Natural killer cell (primary cell): ENCODE measurements at regions not wholly inside any gene's neighbourhood (a gene's known extent, or its start where the extent isn't known, plus 50 kb on each side); places are given as distances from the start of the nearest gene placed in this dataset.

ENCODE experiments used
- ATAC-seq, 3 donors: fragments of 150-1000 bp in 2 of 3; fragments of 200-7000 bp in 1 of 3; cut with Tn5 transposase; 1 replicate in 1 of 3; 2 replicates in 2 of 3; pipeline ENCODE4 v1.10.0; 2021; ENCODE audit warnings: mild to moderate bottlenecking in 2 of 3, moderate library complexity in 2 of 3
- DNase-seq, 2 donors: peaks; one replicate each; pipeline versions ENCODE4 v3.0.0 to v3.0.0-alpha.2; 2013 to 2021; ENCODE audit warnings: mixed read lengths in 1 of 2
- H3K27ac ChIP-seq: one replicate; pipeline ENCODE4 v1.5.1; 2013; ENCODE audit warnings: mild to moderate bottlenecking, low read length
- H3K27me3 ChIP-seq: one replicate; pipeline ENCODE4 v1.6.1; 2013; ENCODE audit warnings: low read length; ENCODE audit not compliant: control insufficient read depth, insufficient read depth
- H3K36me3 ChIP-seq: one replicate; pipeline ENCODE4 v1.6.1; 2013; ENCODE audit warnings: low read length; ENCODE audit not compliant: control insufficient read depth, insufficient read depth
- H3K4me1 ChIP-seq: one replicate; pipeline ENCODE4 v1.6.1; 2013; ENCODE audit warnings: low read length; ENCODE audit not compliant: control insufficient read depth, insufficient read depth
- H3K4me3 ChIP-seq: one replicate; pipeline ENCODE4 v1.5.1; 2013; ENCODE audit warnings: low read length
- H3K9me3 ChIP-seq: one replicate; pipeline ENCODE4 v1.6.1; 2013; ENCODE audit warnings: low read length; ENCODE audit not compliant: control insufficient read depth, insufficient read depth
- H3K27ac Mint-ChIP-seq, 2 donors: one replicate each; pipeline ENCODE4 v1.8.0; 2022; ENCODE audit warnings: mild to moderate bottlenecking in 2 of 2, mixed read lengths in 2 of 2, moderate library complexity in 1 of 2
- H3K27me3 Mint-ChIP-seq, 2 donors: one replicate each; pipeline ENCODE4 v1.8.0; 2022; ENCODE audit warnings: low read depth in 2 of 2, mixed read lengths in 2 of 2
- H3K36me3 Mint-ChIP-seq: one replicate; pipeline ENCODE4 v1.8.0; 2022; ENCODE audit warnings: mixed read lengths
- H3K4me1 Mint-ChIP-seq, 2 donors: one replicate each; pipeline ENCODE4 v1.8.0; 2022; ENCODE audit warnings: mixed read lengths in 2 of 2
- H3K4me3 Mint-ChIP-seq: one replicate; pipeline ENCODE4 v1.8.0; 2022; ENCODE audit warnings: mild to moderate bottlenecking, moderate library complexity, mixed read lengths
- H3K9me3 Mint-ChIP-seq, 2 donors: one replicate each; pipeline ENCODE4 v1.8.0; 2022; ENCODE audit warnings: mixed read lengths in 2 of 2
- WGBS: methylation state at CpG from one replicate; pipeline ENCODE4 v1.1.7; 2013; ENCODE audit warnings: missing lambda C conversion rate; ENCODE audit not compliant: insufficient coverage; 5-methylcytosine and 5-hydroxymethylcytosine counted together
- intact Hi-C: fragments of 100-400 bp; cut with micrococcal nuclease; formaldehyde crosslinking; loops from one replicate; pipeline ENCODE4 v1.14.2; 2022
- TF ChIP-seq, protein P1 (sequence below): fragments of 200-600 bp; IDR thresholded peaks from one replicate; pipeline ENCODE4 v1.8.0; 2022; ENCODE audit warnings: antibody characterized with exemption

DNA sequence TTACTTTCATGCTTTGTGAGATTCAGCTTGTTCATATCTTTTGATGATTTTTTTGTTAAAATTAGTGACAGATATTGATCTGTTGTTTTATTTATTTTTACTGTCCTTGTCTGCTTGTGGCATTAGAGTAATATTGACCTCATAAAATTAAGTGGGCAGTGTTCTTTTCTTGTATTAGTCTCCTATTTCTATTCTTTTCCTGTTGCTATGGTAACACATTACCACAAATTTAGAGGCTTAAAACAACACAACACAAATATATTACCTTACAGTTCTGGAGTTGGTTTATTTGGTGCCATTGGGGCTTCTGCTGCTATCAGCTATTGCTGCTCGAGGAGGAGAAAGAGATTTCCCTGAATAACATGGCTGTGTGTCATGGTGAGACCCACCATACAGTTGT is 135.7 kb downstream of the C1orf94 start:
- Histone ChIP-seq H3K27ac (no peak overlapping the region), H3K36me3 (no peaks in the 10 kb centered on the region), H3K4me1 (no peaks in the 10 kb centered on the region), H3K4me3 (no peak overlapping the region), H3K27me3 (no peaks in the 10 kb centered on the region), H3K9me3 (peaks cover 7% of the 10 kb centered on the region)
- Mint-ChIP-seq H3K9me3 (peaks cover 0 to 2% of the 10 kb centered on the region in 2 donors), H3K27me3 (peaks cover 7 to 12% of the 10 kb centered on the region in 2 donors), H3K4me1 (no peaks in the 10 kb centered on the region), H3K36me3 (no peaks in the 10 kb centered on the region), H3K4me3 (no peak overlapping the region), H3K27ac (no peak overlapping the region)
- no peak for ATAC-seq
- DNase-seq: no peak
- 18% methylated on average over 1 of the region's 1 CpG for WGBS
- TF ChIP-seq, protein P1, sequence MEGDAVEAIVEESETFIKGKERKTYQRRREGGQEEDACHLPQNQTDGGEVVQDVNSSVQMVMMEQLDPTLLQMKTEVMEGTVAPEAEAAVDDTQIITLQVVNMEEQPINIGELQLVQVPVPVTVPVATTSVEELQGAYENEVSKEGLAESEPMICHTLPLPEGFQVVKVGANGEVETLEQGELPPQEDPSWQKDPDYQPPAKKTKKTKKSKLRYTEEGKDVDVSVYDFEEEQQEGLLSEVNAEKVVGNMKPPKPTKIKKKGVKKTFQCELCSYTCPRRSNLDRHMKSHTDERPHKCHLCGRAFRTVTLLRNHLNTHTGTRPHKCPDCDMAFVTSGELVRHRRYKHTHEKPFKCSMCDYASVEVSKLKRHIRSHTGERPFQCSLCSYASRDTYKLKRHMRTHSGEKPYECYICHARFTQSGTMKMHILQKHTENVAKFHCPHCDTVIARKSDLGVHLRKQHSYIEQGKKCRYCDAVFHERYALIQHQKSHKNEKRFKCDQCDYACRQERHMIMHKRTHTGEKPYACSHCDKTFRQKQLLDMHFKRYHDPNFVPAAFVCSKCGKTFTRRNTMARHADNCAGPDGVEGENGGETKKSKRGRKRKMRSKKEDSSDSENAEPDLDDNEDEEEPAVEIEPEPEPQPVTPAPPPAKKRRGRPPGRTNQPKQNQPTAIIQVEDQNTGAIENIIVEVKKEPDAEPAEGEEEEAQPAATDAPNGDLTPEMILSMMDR: no peak
- intact Hi-C loops: no loop called here

DNA sequence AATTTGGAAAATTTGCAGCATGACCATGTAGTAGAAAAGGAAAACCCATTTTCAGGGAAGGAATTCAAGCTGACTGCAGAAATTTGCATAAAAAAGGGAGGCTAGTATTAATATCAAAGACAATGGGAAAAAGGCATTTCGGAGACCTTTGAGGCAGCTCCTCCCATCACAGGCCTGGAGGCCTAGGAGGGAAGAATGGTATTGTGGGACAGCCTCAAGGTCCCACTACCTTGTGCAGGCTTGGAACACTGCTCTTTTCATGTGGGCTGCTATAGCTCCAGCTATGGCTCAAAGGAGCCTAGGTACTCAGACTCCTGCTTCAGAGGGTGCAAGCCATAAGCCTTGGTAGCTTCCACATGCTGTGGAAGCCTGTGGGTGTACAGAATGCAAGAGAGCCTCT is 139.3 kb downstream of the C1orf94 start:
- WGBS: 68% methylated on average over 1 of the region's 1 CpG
- Histone ChIP-seq H3K36me3 (no peaks in the 10 kb centered on the region), H3K9me3 (peaks cover 7% of the 10 kb centered on the region), H3K27me3 (no peaks in the 10 kb centered on the region), H3K4me3 (no peak overlapping the region), H3K4me1 (no peaks in the 10 kb centered on the region), H3K27ac (no peak overlapping the region)
- Mint-ChIP-seq H3K27me3 (peaks cover 0 to 14% of the 10 kb centered on the region in 2 donors), H3K4me3 (no peak overlapping the region), H3K9me3 (peaks cover 0 to 4% of the 10 kb centered on the region in 2 donors), H3K36me3 (no peaks in the 10 kb centered on the region), H3K27ac (no peak overlapping the region), H3K4me1 (no peaks in the 10 kb centered on the region)
- TF ChIP-seq, protein P1: no peak
- intact Hi-C loops: no loop called here
- DNase-seq: no peak
- no peak for ATAC-seq

DNA sequence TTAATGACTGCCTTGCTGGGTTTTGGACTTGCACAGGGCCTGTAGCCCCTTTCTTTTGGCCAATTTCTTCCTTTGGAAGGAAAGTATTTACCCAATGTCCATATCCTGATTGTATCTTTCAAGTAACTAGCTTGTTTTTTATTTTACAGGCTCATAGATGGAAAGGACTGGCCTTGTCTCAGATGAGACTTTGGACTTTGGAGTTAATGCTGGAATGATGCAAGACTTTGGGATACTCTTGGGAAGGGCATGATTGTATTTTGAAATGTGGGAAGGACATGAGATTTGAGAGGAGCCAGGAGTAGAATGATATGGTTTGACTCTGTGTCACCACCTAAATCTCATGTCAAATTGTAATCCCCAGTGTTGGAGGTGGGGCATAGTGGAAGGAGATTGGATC is 140.1 kb downstream of the C1orf94 start:
- H3K4me1 Mint-ChIP-seq: no peaks in the 10 kb centered on the region
- no peak overlapping the region for H3K4me3 Mint-ChIP-seq
- DNase-seq (no peak), ATAC-seq (no peak)
- H3K36me3 ChIP-seq: no peaks in the 10 kb centered on the region
- TF ChIP-seq, protein P1: no peak
- H3K27me3 Mint-ChIP-seq: peaks cover 0 to 14% of the 10 kb centered on the region in 2 donors
- intact Hi-C loops: no loop called here
- no peak overlapping the region for H3K27ac ChIP-seq
- H3K9me3 ChIP-seq: peaks cover 7% of the 10 kb centered on the region
- peaks cover 0 to 4% of the 10 kb centered on the region in 2 donors for H3K9me3 Mint-ChIP-seq
- no peak overlapping the region for H3K27ac Mint-ChIP-seq
- no peak overlapping the region for H3K4me3 ChIP-seq
- H3K36me3 Mint-ChIP-seq: no peaks in the 10 kb centered on the region
- no peaks in the 10 kb centered on the region for H3K4me1 ChIP-seq
- no peaks in the 10 kb centered on the region for H3K27me3 ChIP-seq

DNA sequence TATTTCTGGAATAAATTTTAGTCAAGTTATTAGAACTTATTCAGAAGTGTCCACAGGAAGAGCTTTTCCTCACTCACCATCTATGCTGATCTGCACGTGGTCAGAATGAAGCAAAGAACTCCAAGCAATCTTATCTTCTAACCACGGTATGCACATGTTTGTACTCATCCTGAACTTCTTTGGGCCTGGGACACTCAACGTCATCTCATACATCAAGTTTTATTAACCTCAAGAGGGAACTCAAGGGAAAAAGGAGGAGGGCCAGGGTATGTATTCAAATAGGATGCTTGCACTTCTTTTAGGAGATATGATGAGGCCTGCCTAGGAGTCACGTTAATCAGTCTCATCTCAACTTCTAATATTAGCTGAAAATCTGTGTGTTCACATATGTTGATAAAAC is 142.5 kb downstream of the C1orf94 start:
- no peaks in the 10 kb centered on the region for H3K4me1 ChIP-seq
- peaks cover 7% of the 10 kb centered on the region for H3K9me3 ChIP-seq
- TF ChIP-seq, protein P1: no peak
- H3K27me3 Mint-ChIP-seq: peaks cover 4 to 7% of the 10 kb centered on the region in 2 donors
- H3K4me3 Mint-ChIP-seq: no peak overlapping the region
- intact Hi-C loops: no loop called here
- H3K4me3 ChIP-seq: no peak overlapping the region
- H3K36me3 ChIP-seq: no peaks in the 10 kb centered on the region
- H3K4me1 Mint-ChIP-seq: no peaks in the 10 kb centered on the region
- no peak overlapping the region for H3K27ac Mint-ChIP-seq
- no peak overlapping the region for H3K27ac ChIP-seq
- no peaks in the 10 kb centered on the region for H3K27me3 ChIP-seq
- WGBS: 79% methylated on average over 3 of the region's 4 CpGs
- no peaks in the 10 kb centered on the region for H3K36me3 Mint-ChIP-seq
- ATAC-seq (no peak), DNase-seq (no peak)
- peaks cover 0 to 2% of the 10 kb centered on the region in 2 donors for H3K9me3 Mint-ChIP-seq
